GM18499 (cell line): ENCODE measurements at regions not wholly inside any gene's neighbourhood (a gene's known extent, or its start where the extent isn't known, plus 50 kb on each side); places are given as distances from the start of the nearest gene placed in this dataset.
"Not testable (repeated sequence)": the region's sequence is repeated elsewhere in the genome, so short reads cannot be mapped to it uniquely, and the experiment has no call there.

Experiments used
- ATAC-seq: cut with Tn5 transposase; IDR thresholded peaks from one replicate; pipeline ENCODE4 v1.9.1; 2021; ENCODE audit warnings: moderate number of reproducible peaks; ENCODE audit not compliant: insufficient read depth, unreplicated experiment

DNA sequence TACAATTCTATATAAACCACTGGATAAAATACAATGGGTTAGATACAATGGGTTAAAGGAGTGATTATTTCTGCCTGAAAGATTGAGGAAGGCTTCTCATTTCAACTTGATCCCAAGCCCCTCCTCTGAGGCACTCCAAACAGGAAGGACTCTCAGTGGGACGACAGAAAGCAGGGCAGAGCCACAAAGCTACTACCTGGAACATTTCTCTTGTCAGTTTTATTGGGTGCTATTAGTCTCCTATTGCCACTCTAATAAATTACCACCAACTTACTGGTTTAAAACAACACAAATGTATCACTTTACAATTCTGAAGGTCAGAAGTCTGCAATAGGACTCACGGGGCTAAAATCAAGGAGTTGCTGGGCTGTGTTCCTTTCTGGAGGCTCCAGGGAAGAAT is 146.7 kb downstream of the MREG start:
- ATAC-seq, result no peak

GRCh38 chr2:215863687-215864086 is 149.7 kb downstream of the MREG start:
- ATAC-seq, result no peak

DNA sequence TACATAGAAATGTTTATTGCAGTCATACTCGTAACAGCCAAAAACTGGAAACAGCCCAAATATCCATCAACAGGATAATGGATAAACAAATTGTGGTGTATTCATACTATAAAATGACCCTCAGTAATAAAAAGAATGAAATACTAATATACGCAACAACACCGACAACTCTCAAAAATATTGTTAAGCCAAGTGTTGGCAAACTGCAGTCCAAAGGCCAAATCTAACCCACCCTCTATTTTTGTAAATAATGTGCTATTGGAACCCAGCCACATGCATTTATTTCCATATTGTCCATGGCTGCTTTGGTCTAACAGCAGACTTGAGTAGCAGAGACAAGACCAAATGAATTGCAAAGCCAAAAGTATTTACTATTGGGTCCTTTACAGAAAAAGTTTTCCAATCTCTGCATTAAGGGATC is 151.0 kb downstream of the MREG start:
- no peak for ATAC-seq

GRCh38 chr2:215861607-215862350 is 151.6 kb downstream of the MREG start:
- no peak for ATAC-seq

DNA sequence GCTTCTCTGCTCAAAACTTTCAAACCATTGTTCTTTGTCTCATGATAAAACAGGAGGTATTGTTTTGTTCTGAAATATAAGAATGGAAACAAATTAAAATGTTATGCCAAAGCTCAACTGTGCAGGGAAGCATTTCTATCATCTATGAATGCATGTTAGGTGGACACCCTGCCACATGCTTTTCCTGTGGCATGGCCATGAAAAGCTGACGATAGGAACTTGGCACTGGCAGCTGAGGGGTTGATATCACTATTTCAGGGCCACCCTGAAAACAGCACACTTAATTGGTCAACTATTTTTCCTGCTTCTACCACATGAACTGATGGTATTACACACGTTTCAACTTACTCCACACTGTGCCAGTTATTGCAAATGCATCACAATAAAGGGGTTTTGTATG is 157.3 kb downstream of the MREG start:
- no peak for ATAC-seq

DNA sequence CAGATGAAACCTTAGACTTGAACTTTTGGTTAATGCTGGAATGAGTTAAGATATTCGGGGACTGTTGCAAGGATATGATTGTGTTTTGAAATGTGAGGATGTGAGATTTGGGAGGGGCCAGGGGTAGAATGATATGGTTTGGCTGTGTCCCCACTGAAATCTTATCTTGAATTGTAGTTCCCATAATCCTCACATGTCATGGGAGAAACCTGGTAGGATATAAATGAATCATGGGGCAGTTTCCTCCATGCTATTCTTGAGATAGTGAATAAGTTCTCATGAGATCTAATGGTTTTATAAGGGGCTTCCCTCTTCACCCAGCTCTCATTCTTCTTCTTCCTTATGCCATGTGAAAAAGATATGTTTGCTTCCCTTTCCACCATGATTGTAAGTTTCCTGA is 158.0 kb downstream of the MREG start:
- not testable (repeated sequence) for ATAC-seq

DNA sequence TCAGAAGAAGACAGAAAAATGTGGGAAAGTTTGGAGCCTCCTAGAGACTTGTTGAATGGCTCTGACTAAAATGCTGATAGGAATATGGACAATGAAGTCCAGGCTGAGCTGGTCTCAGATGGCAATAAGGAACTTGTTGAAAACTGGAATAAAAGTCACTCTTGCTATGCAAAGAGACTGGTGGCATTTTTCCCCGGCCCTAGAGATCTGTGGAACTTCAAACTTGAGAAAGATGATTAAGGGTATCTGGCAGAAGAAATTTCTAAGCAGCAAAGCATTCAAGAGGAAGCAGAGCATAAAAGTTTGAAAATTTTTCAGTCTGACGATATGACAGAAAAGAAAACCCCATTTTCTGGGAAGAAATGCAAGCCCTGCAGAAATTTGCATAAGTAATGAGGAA is 159.3 kb downstream of the MREG start:
- ATAC-seq, result no peak

DNA sequence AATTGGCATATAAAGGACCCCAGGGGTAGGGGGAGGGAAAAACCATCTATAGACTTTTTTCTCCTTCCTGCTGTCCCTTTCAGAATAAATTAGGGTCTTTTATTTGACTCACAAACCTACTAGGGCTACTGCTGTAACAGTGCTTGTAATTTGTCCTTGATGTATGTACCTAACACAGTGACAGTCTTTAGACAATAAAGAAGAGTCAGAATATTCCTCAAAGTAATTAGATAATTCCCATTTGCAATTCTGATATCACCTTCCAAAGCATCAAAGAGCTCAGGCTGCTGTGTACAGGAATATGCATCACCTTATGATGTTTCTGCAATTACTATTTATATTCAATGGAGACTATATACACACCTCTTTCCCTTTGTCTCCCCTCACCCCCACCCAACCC is 161.7 kb downstream of the MREG start:
- no peak for ATAC-seq

DNA sequence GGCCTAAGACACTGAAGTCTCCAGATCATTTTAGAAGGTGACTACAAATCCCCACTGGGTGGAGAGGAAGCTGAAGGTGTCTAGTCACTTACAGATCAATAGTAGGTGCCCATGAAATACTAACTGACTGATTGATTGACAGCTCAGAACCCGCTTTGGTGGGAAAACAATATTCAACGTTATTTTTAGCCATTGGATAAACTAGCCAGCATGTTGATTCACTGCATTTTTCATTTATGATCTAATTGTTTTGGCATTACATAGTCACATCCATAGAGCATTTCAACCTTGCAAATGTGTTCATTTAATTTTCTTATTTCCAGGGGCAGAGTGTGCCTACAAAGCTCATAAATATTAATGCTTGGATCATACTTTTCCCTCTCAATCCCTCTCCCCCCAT is 162.3 kb downstream of the MREG start:
- no peak for ATAC-seq

DNA sequence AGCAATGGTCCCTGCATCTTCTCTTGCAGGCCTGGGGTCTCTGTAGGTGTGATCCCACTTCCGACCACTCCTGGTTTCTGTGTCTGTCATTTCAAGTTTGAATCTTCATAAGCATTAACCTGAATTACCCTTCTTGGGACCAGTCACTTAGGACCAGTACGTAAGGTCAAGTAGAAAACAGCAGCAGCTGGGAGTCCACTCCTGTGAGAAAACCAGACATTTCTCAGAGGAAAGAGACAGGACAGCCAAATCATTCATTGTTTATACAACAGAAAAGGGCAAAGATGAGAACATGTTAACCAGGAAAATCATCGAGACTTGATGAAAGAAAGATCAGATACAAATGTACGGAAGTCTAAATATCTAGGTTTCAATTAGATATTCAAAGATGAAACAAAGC is 163.0 kb downstream of the MREG start:
- no peak for ATAC-seq

DNA sequence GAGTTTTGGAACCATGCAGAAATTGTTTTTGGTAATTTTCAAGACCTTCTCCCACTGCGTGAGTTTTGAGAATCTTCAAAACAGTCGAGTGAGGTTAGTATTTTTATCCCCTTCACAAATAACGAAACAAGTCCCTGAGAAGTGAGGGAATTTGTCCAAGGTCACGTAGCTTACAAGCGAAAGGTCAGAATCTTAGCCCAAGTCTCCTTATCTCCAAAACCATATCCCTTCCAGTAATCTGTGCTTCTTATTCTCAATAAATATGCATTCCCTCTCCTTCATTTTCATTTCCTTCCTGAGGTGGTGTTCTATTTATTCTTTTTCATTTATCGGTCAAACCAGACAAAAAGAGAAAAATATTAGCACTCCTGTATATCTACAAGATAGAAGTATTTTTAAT is 163.6 kb downstream of the MREG start:
- no peak for ATAC-seq

GRCh38 chr2:215848698-215849097 is 164.7 kb downstream of the MREG start:
- no peak for ATAC-seq

DNA sequence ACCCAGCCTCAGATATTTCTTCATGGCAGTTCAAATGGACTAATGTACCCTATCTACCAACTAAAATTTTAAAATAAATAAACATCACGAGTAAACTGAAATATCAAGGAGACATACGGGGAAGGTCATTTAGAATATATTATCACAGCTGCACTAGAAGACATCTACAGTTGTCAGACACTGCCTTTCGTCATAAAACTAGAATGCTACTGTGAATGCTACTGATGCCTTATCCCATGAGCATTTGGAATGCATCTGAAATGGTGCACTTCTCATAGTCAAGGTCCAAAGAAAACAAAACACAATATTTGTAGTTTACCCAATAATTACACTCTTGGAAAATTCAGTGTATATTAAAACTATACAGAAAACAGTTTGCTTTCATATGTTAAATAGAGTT is 165.2 kb downstream of the MREG start:
- no peak for ATAC-seq

DNA sequence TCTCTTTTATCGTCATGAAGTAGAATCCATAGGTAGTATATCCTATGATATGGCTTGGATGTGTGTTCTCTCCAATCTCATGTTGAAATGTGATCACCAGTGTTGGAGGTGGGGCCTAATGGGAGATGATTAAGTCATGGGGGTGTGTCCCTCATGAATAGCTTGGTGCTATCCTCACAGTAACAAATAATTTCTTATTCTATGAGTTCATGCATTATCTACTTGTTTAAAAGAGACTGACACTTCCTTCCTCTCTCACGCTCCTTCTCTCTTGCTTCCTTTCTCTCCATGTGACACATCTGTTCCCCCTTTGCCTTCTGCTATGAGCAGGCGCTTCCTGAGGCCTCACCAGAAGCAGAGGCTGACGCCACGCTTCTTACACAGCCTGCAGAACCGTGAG is 165.6 kb downstream of the MREG start:
- no peak for ATAC-seq

DNA sequence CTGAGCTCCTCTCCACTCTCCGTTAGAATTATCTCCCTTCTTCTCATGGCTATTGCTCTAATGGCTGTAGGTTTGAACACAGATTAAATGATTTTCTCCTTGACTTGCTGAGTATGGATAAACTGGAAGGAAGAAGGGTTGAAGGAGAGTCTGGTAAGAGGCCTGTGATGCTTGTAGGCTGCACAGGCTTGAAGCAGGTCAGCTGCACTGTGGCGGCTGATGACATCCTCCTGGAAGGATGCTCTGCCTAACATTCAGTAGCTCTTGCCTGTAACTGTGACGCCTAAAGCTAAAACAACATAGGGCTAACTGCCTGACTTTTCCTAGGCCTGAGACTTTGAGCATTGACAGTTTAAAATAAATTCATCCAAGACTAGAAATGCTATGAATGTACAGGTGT is 166.3 kb downstream of the MREG start:
- ATAC-seq, result no peak

DNA sequence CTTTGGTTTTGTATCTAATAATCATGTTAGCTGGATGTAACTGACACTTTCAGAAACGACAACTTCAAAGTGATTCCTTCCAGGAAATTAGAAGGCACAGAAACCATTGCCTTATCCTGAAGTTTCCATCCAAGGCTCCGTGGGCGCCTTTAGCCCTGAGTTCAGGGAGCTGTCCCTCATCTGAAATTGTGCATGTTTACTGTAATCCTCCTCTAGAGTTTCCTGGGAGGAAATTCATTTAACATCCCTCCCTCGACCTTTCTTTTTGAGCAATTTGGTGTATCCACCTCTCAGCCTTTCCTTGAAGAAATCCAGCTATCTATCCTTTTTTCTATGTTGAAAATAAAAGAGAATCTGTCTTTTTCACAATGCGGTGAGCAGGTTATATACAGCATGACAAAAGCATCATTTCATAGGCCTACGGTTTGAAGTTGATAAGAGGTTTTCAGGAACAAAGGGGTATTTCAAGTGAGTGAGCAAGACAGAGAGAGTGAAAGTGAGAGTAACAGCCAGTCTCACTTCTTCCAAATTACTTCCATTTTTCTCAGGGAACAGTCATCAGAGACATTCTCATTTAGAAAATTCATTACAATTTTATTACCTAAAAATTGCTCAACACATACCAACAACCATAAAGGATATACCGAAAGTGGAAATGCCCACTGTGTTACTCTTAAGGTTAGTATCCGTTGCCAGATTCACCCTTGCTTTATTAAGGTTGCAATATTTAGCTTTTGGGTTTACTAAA is 167.3 kb downstream of the MREG start:
- ATAC-seq, result peak; percentile 81

- ATAC-seq, result no peak
These were observed 169.8 kb downstream of the MREG start for GRCh38 chr2:215843579-215843978.

- no peak for ATAC-seq
These were observed 172.1 kb downstream of the MREG start for GRCh38 chr2:215841175-215841816.

DNA sequence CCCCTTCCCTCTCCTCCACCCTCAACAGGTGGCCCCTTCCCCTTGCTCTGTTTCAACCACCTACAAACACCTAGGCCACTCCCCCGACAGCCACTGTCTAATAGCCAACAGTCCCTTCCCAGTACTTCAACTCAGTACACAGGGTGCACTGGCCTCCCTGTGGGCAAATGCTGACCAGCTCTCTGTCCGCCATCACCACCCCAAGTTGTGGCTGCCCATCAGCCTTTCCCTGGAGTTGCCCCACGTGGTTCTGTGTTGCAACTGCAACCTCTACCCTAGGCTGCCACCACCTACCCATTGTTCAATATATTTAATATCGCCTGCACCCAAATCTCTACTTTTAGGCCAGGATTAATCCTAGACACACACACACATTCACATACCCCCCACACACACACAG is 173.5 kb downstream of the MREG start:
- no peak for ATAC-seq

DNA sequence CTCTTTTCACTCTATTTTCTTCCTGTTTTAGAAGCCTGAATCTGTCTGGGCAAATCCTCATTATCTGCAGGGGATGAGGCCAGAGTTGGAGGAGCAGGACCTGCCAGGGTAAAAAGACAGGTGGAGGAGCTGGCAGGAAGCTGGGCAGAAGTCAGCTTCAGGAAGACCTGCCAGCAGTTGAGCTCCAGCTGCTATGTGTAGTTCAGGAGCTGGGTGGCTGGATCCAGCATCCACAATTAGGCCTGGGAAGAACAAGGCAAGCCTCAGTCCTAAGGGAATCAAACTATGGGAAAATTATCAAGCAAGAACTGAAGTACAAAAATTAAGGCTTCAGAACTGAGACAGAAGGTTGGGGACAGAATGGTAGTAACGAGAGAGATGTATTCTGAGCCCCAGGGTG is 174.0 kb downstream of the MREG start:
- ATAC-seq, result no peak

DNA sequence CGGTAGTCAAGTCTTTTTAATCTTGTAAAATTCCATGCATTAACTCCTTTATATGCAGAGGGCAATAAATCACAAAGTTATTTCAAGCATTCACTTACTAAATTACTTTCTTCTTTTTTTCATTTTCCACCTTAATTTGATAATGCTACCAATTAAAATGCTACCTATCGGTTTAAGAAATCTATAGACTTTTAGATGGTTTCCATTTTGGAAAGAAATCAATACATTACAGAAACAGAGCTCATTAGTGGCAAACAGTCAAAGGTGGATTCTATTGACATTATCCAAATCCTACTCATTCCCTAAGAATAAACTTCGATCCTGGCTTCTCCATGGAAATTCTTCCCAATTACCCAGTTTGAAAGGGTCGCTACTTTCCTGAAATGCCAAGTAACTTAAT is 176.5 kb downstream of the MREG start:
- no peak for ATAC-seq

- ATAC-seq, result no peak
These were observed 177.7 kb downstream of the MREG start for GRCh38 chr2:215835657-215836056.
